H1 (cell line): ENCODE measurements at regions not wholly inside any gene's neighbourhood (a gene's known extent, or its start where the extent isn't known, plus 50 kb on each side); places are given as distances from the start of the nearest gene placed in this dataset.

Experiments
- CTCF ChIA-PET: fragments of 300-600 bp; sonication (Branson Sonifier 250); formaldehyde crosslinking; loops from one replicate; lab custom pipeline; 2021; ENCODE audit not compliant: partially characterized antibody; lab: Charles Lee
- POLR2A ChIA-PET: fragments of 300-600 bp; sonication (Branson Sonifier 250); formaldehyde crosslinking; loops from one replicate; lab custom pipeline; 2021; ENCODE audit warnings: inconsistent platforms; ENCODE audit not compliant: partially characterized antibody; lab: Charles Lee
- DNase-seq, 2 experiments: peaks; one replicate each; pipeline versions ENCODE4 v3.0.0 to v3.0.0-alpha.2; 2010 to 2022; ENCODE audit warnings: low spot score in 2 of 2, low read depth in 1 of 2, mixed read lengths in 1 of 2
- FAIRE-seq: peaks from 2 replicates; lab custom pipeline; 2011; peaks lifted over from hg19 to GRCh38; lab: Jason Lieb, UNC
- H2AFZ ChIP-seq: 2 replicates; pipeline ENCODE4 v1.8.1; 2012; ENCODE audit warnings: low read length, inconsistent platforms
- H2AK5ac ChIP-seq: 2 replicates; pipeline ENCODE4 v1.6.1; 2013; ENCODE audit warnings: low read depth, low read length
- H2BK120ac ChIP-seq: replicated peaks from 2 replicates; pipeline ENCODE3; 2013; ENCODE audit warnings: low read depth, low read length, inconsistent platforms
- H2BK12ac ChIP-seq: 2 replicates; pipeline ENCODE4 v1.6.1; 2013; ENCODE audit warnings: low read depth, low read length
- H2BK15ac ChIP-seq: 2 replicates; pipeline ENCODE4 v1.6.1; 2013; ENCODE audit warnings: low read length
- H2BK20ac ChIP-seq: 2 replicates; pipeline ENCODE4 v1.6.1; 2013; ENCODE audit warnings: low read length
- H2BK5ac ChIP-seq: 2 replicates; pipeline ENCODE4 v1.6.1; 2013; ENCODE audit warnings: low read depth, low read length
- H3K14ac ChIP-seq: 2 replicates; pipeline ENCODE4 v1.6.1; 2013; ENCODE audit warnings: inconsistent platforms; ENCODE audit not compliant: insufficient read length
- H3K18ac ChIP-seq: 2 replicates; pipeline ENCODE4 v1.6.1; 2013; ENCODE audit warnings: low read length; ENCODE audit errors: extremely low read depth
- H3K23ac ChIP-seq: 2 replicates; pipeline ENCODE4 v1.6.1; 2013; ENCODE audit warnings: inconsistent platforms; ENCODE audit not compliant: insufficient read length
- H3K23me2 ChIP-seq: 2 replicates; pipeline ENCODE4 v1.6.1; 2013; ENCODE audit warnings: low read depth, low read length
- H3K27ac ChIP-seq: 2 replicates; pipeline ENCODE4 v1.6.1; 2011; ENCODE audit warnings: low read depth, low read length, inconsistent platforms
- H3K27me3 ChIP-seq, 4 experiments: replicated peaks in 1 of 4; 1 replicate in 1 of 4; 2 replicates in 3 of 4; pipeline versions ENCODE4 v1.6.1 to v1.8.1; 2011 to 2013; ENCODE audit warnings: low read length in 3 of 4, mild to moderate bottlenecking in 3 of 4, inconsistent platforms in 2 of 4, mixed read lengths in 2 of 4, moderate library complexity in 1 of 4; ENCODE audit not compliant: control insufficient read depth in 3 of 4, insufficient read depth in 3 of 4; ENCODE audit errors: extremely low read depth in 1 of 4
- H3K36me3 ChIP-seq, 4 experiments: 2 replicates each; pipeline versions ENCODE4 v1.6.1 to v1.8.1; 2011 to 2013; ENCODE audit warnings: mild to moderate bottlenecking in 4 of 4, low read length in 3 of 4, moderate library complexity in 2 of 4, control low read depth in 1 of 4, inconsistent platforms in 1 of 4; ENCODE audit not compliant: insufficient read depth in 4 of 4, control insufficient read depth in 2 of 4
- H3K4ac ChIP-seq: replicated peaks from 2 replicates; pipeline ENCODE3; 2013; ENCODE audit warnings: low read length, low read depth, mixed read lengths, inconsistent platforms; ENCODE audit not compliant: insufficient read length
- H3K4me1 ChIP-seq, 4 experiments: replicated peaks in 1 of 4; 1 replicate in 1 of 4; 2 replicates in 3 of 4; pipeline versions ENCODE4 v1.6.1 to v1.8.1; 2011 to 2013; ENCODE audit warnings: low read length in 3 of 4, inconsistent platforms in 2 of 4, mixed read lengths in 1 of 4; ENCODE audit not compliant: insufficient read depth in 4 of 4, control insufficient read depth in 3 of 4
- H3K4me2 ChIP-seq, 2 experiments: 2 replicates each; pipeline versions ENCODE4 v1.6.1 to v1.8.1; 2011 to 2013; ENCODE audit warnings: low read depth in 2 of 2, low read length in 2 of 2, control low read depth in 1 of 2, inconsistent platforms in 1 of 2, mild to moderate bottlenecking in 1 of 2; ENCODE audit not compliant: insufficient read depth in 1 of 2
- H3K4me3 ChIP-seq, 4 experiments: fragments of 200-600, 300-600 bp in 1 of 4; sonication (generic), shearing (Covaris generic), sonication (Bioruptor Twin) in 1 of 4; 2 replicates each; pipeline versions ENCODE4 v1.5.1 to v1.8.1; 2011 to 2016; ENCODE audit warnings: low read length in 4 of 4, low read depth in 3 of 4, control low read depth in 2 of 4, inconsistent platforms in 2 of 4, mild to moderate bottlenecking in 2 of 4, mixed read lengths in 1 of 4, moderate library complexity in 1 of 4; ENCODE audit not compliant: insufficient read depth in 2 of 4; ENCODE audit errors: extremely low read depth in 1 of 4
- H3K56ac ChIP-seq: replicated peaks from 2 replicates; pipeline ENCODE3; 2013; ENCODE audit warnings: low read depth, mild to moderate bottlenecking, mixed read lengths, low read length, inconsistent platforms; ENCODE audit not compliant: insufficient read length
- H3K79me1 ChIP-seq: 2 replicates; pipeline ENCODE4 v1.6.1; 2013; ENCODE audit warnings: low read depth, low read length, control low read depth
- H3K79me2 ChIP-seq, 2 experiments: 2 replicates each; pipeline versions ENCODE4 v1.6.1 to v1.8.1; 2012 to 2013; ENCODE audit warnings: low read length in 2 of 2, mild to moderate bottlenecking in 2 of 2, inconsistent platforms in 1 of 2; ENCODE audit not compliant: insufficient read depth in 2 of 2, control insufficient read depth in 1 of 2
- H3K9ac ChIP-seq, 4 experiments: replicated peaks in 1 of 4; 1 replicate in 1 of 4; 2 replicates in 3 of 4; pipeline versions ENCODE4 v1.6.1 to v1.8.1; 2011 to 2013; ENCODE audit warnings: low read depth in 3 of 4, low read length in 3 of 4, control low read depth in 2 of 4, mild to moderate bottlenecking in 2 of 4, moderate library complexity in 2 of 4, inconsistent platforms in 1 of 4; ENCODE audit errors: extremely low read depth in 1 of 4
- H3K9me3 ChIP-seq, 2 experiments: 2 replicates each; pipeline versions ENCODE4 v1.6.1 to v1.8.1; 2012 to 2013; ENCODE audit warnings: mild to moderate bottlenecking in 2 of 2, moderate library complexity in 2 of 2, control low read depth in 1 of 2, inconsistent platforms in 1 of 2, low read depth in 1 of 2, low read length in 1 of 2, mixed read lengths in 1 of 2; ENCODE audit not compliant: insufficient read depth in 2 of 2
- H4K20me1 ChIP-seq, 2 experiments: replicated peaks in 1 of 2; 2 replicates each; pipeline versions ENCODE3 to v1.8.1; 2011 to 2013; ENCODE audit warnings: inconsistent platforms in 2 of 2, low read length in 2 of 2, mild to moderate bottlenecking in 1 of 2; ENCODE audit not compliant: insufficient read depth in 2 of 2, control insufficient read depth in 1 of 2
- H4K5ac ChIP-seq: 2 replicates; pipeline ENCODE4 v1.6.1; 2013; ENCODE audit warnings: low read length, low read depth, mixed read lengths, inconsistent platforms; ENCODE audit not compliant: insufficient read length
- H4K8ac ChIP-seq: 2 replicates; pipeline ENCODE4 v1.8.0; 2013; ENCODE audit warnings: mild to moderate bottlenecking, moderate library complexity, low read length, inconsistent platforms; ENCODE audit not compliant: insufficient read depth; ENCODE audit errors: extremely low read depth
- H4K91ac ChIP-seq: replicated peaks from 2 replicates; pipeline ENCODE3; 2013; ENCODE audit warnings: low read length, mixed read lengths, inconsistent platforms; ENCODE audit not compliant: insufficient read length
- RNF2 ChIP-seq: fragments of 200-900, 300-1000 bp; sonication (generic); IDR thresholded peaks from 2 replicates; pipeline ENCODE4 v1.7.1; 2016; ENCODE audit warnings: borderline replicate concordance, low read depth, mild to moderate bottlenecking, antibody characterized with exemption, low read length; ENCODE audit not compliant: poor library complexity, severe bottlenecking; ENCODE audit errors: missing control alignments
- WGBS, 2 experiments: shearing (Covaris generic) in 1 of 2; methylation state at CpG; one replicate each; pipeline versions ENCODE4 v1.1.6 to v1.1.7; 2013 to 2015; ENCODE audit warnings: low lambda C conversion rate in 2 of 2, mixed read lengths in 2 of 2, inconsistent platforms in 1 of 2, low coverage in 1 of 2, missing lambda C conversion rate in 1 of 2; ENCODE audit not compliant: insufficient replicate concordance in 2 of 2, insufficient coverage in 1 of 2, insufficient read length in 1 of 2; ENCODE audit errors: extremely low coverage in 1 of 2, missing lambda C conversion rate in 1 of 2; 5-methylcytosine and 5-hydroxymethylcytosine counted together

GRCh38 chr6:2566048-2566447 is 184.7 kb downstream of the MYLK4 start:
- ChIA-PET POLR2A (no interaction called here), CTCF (interaction anchor here (1.9 kb wide), 1 partner anchor 117 kb away, joined by 4 read pairs; no protein-coding TSS in a partner anchor)
- no peak overlapping the region for H3K9ac ChIP-seq
- H3K27me3 ChIP-seq, result no peaks in the 10 kb centered on the region
- no peak overlapping the region for H3K27ac ChIP-seq
- no peaks in the 10 kb centered on the region for H3K23me2 ChIP-seq
- no peaks in the 10 kb centered on the region for H3K4me1 ChIP-seq
- no peak overlapping the region for H4K91ac ChIP-seq
- DNase-seq, result no peak
- H3K79me1 ChIP-seq, result no peaks in the 10 kb centered on the region
- H2BK15ac ChIP-seq, result no peak overlapping the region
- H3K4me3 ChIP-seq, result no peak overlapping the region
- no peak overlapping the region for H2BK12ac ChIP-seq
- no peaks in the 10 kb centered on the region for H4K20me1 ChIP-seq
- no peak overlapping the region for H2BK20ac ChIP-seq
- H2BK120ac ChIP-seq, result no peak overlapping the region
- no peak overlapping the region for H3K4me2 ChIP-seq
- H3K36me3 ChIP-seq, result no peaks in the 10 kb centered on the region
- no peak overlapping the region for H4K8ac ChIP-seq
- no peak overlapping the region for H3K14ac ChIP-seq
- H3K9me3 ChIP-seq, result peaks cover 0 to 5% of the 10 kb centered on the region in 2 experiments; a peak in 1 of 4 replicates
- H2BK5ac ChIP-seq, result no peak overlapping the region
- no peak overlapping the region for H2AK5ac ChIP-seq
- no peak overlapping the region for H3K4ac ChIP-seq
- H2AFZ ChIP-seq, result no peak overlapping the region
- H3K56ac ChIP-seq, result no peak overlapping the region
- WGBS, 2 experiments, result 88% methylated on average over 1 of the region's 1 CpG; no CpG with 5 or more reads in 1 of the 2 experiments
- no peaks in the 10 kb centered on the region for H3K79me2 ChIP-seq
- TF ChIP-seq RNF2, result no peak
- H3K18ac ChIP-seq, result no peak overlapping the region
- H3K23ac ChIP-seq, result no peak overlapping the region
- no peak for FAIRE-seq
- no peak overlapping the region for H4K5ac ChIP-seq
